Stimulated activated CD4-positive, alpha-beta T cell treated with anti-CD3 and anti-CD28 coated beads, TNF-alpha, amount 100 ng/mL, for 1 hour (primary cell): ENCODE measurements at regions not wholly inside any gene's neighbourhood (a gene's known extent, or its start where the extent isn't known, plus 50 kb on each side); places are given as distances from the start of the nearest gene placed in this dataset.
"Not testable (repeated sequence)": the region's sequence is repeated elsewhere in the genome, so short reads cannot be mapped to it uniquely, and the experiment has no call there.

Experiments used
- DNase-seq, 3 donors: peaks; one replicate each; pipeline ENCODE4 v3.0.0-alpha.2; 2020; ENCODE audit warnings: low read depth in 3 of 3, low spot score in 1 of 3

GRCh38 chr6:18527836-18528743 lies 140.9 kb downstream of the RNF144B start:
- no peak for DNase-seq

GRCh38 chr6:18530201-18530600 lies 143.1 kb downstream of the RNF144B start:
- DNase-seq = no peak

GRCh38 chr6:18532139-18532538 lies 145.0 kb downstream of the RNF144B start:
- no peak for DNase-seq

GRCh38 chr6:18533793-18534192 lies 146.6 kb downstream of the RNF144B start:
- no peak for DNase-seq

GRCh38 chr6:18536591-18537055 lies 149.5 kb downstream of the RNF144B start:
- no peak for DNase-seq

- no peak for DNase-seq
Observed at GRCh38 chr6:18538315-18538714, 151.2 kb downstream of the RNF144B start.

- no peak for DNase-seq
Observed at GRCh38 chr6:18543051-18543450, 155.9 kb downstream of the RNF144B start.

GRCh38 chr6:18545142-18545541 lies 158.0 kb downstream of the RNF144B start:
- not testable (repeated sequence) for DNase-seq

- DNase-seq = no peak
Observed at GRCh38 chr6:18545726-18546125, 158.6 kb downstream of the RNF144B start.

- DNase-seq = no peak
Observed at GRCh38 chr6:18550119-18550518, 163.0 kb downstream of the RNF144B start.

- DNase-seq = no peak
Observed at GRCh38 chr6:18551228-18551627, 164.1 kb downstream of the RNF144B start.

GRCh38 chr6:18555750-18556149 lies 168.6 kb downstream of the RNF144B start:
- no peak for DNase-seq

- no peak for DNase-seq
Observed at GRCh38 chr6:18561037-18561750, 174.0 kb downstream of the RNF144B start.

GRCh38 chr6:18562726-18563125 lies 175.6 kb downstream of the RNF144B start:
- DNase-seq = no peak

- DNase-seq = no peak
Observed at GRCh38 chr6:18564775-18565174, 177.6 kb downstream of the RNF144B start.

- DNase-seq = no peak
Observed at GRCh38 chr6:18565231-18565630, 178.1 kb downstream of the RNF144B start.

- DNase-seq = no peak
Observed at GRCh38 chr6:18567380-18567779, 180.2 kb downstream of the RNF144B start.

GRCh38 chr6:18577491-18577890 lies 190.3 kb downstream of the RNF144B start:
- DNase-seq = no peak

GRCh38 chr6:18579166-18579565 lies 192.0 kb downstream of the RNF144B start:
- no peak for DNase-seq

GRCh38 chr6:18579869-18580268 lies 192.7 kb downstream of the RNF144B start:
- DNase-seq = no peak

- DNase-seq = no peak
Observed at GRCh38 chr6:18584372-18584771, 197.2 kb downstream of the RNF144B start.

- no peak for DNase-seq
Observed at GRCh38 chr6:18585032-18585573, 198.0 kb downstream of the RNF144B start.
